ENCODE measurements at regions not wholly inside any gene's neighbourhood (a gene's known extent, or its start where the extent isn't known, plus 50 kb on each side); places are given as distances from the start of the nearest gene placed in this dataset.
"Not testable (repeated sequence)": the region's sequence is repeated elsewhere in the genome, so short reads cannot be mapped to it uniquely, and the experiment has no call there.

DNA sequence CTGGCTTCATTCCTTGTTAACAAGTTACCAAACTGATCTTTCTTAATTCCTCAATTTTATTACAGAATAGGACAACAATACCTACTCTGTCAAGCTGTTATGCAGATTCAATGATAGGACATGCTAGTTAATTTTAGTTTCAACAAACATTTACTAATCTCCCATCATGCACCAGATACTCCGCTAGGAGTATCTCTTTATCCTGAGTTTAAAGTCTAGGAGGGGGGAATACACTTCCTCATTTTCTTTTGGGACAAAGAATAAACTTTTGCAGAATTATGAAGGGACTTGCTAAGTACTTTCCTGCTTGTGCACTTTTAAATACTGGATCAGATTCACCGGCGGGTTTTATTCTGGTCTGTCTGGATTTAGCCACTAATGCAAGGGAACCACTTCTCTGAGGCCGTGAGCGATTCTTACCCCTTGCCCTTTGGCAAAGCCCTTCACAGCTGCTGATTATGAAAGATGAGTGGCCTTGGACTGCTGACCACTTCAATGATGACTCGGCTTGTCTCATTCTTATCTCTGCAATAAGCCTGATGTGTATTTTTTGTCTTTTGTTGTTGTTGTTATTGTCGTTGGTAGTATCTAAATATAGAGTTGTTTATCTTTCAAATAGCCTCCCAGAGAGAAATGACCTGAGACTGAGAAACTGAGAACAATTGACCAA is 73.9 kb downstream of the RMI1 start:
- no peak for DNase-seq

DNA sequence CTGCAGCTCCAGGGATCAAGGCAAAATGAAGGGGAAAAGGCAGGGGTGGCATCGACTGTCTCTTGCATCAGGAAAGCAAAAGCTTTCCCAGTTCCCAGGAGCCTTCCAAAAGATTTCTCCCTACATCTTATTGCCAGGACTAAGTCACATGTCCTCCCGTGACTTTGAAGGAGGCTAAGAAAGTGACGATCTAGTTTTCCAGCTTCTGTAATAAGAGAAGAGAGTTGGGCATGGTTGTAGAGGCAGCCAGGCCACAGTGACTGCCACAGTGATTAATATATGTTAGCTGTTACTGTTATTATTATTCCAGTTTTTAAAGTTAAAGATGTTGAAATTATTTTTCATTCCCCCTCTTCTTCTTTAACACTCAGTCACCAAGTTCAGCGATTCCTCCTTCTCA is 77.1 kb downstream of the RMI1 start:
- DNase-seq = no peak

DNA sequence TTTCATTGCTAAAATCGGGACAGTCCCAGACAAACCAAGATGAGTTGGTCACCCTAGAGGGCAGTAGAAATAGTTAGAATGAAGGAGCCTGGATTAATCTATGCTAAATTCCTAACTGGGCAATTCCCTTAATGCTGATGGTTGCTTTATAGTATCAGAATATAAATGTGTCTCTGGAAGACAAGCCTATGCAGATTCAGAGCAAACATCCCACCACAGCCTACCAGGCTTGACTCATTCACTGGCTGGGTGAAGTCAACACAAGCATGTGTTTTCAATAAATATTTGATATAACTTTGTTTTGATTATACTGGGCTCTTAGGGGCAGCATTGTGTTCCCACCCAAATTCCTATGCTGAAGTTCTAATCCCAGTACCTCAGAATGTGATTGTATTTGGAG is 79.3 kb downstream of the RMI1 start:
- DNase-seq = no peak

DNA sequence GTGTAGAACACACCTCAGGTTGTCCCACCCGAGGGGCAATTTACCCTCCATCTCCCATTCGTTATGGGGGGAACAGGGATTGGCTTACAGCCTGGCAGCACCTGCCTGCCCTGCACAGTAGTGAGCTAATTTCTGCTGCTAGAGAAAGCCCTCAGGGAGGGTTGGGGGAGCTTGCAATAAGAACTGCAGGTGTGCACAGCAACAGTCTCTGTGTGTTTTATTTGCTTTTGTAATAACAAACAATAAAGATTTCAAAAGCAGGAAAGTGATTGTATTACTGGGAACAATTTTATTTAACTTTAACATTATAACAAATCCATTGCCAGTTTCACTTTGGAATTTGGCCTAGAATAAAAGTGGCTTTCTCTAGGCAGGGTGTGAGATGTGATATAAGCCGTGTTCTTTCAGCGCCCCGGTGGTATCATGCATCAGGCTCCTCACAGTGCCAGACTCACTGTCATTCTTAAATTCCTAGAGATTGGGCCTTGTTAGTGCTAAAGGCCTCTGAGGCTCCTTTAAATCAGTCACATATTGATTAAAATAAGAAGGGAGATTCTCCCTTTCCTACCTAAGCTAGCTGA is 81.1 kb downstream of the RMI1 start:
- no peak for DNase-seq

DNA sequence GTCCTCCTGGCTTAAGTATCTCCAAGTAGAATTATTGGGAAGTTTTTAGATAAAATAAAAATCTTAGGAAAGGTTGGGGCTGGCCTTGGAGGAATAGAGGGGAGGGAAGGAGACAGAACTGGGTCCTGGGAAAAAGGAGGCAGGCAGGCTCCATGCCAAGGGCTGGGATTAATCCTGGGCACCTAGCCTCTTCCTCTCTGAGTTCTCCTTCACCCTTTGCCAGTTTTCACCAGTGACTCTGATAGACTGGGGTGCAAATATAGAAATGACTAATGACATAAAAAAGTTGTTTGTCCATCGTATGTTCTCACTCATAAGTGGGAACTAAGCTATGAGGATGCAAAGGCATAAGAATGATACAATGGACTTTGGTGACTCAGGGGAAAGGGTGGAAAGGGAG is 81.9 kb downstream of the RMI1 start:
- no peak for DNase-seq

- no peak for DNase-seq
Measured at GRCh38 chr9:84067821-84068220, 87.2 kb downstream of the RMI1 start.

- DNase-seq = no peak
Measured at GRCh38 chr9:84068872-84069271, 88.3 kb downstream of the RMI1 start.

DNA sequence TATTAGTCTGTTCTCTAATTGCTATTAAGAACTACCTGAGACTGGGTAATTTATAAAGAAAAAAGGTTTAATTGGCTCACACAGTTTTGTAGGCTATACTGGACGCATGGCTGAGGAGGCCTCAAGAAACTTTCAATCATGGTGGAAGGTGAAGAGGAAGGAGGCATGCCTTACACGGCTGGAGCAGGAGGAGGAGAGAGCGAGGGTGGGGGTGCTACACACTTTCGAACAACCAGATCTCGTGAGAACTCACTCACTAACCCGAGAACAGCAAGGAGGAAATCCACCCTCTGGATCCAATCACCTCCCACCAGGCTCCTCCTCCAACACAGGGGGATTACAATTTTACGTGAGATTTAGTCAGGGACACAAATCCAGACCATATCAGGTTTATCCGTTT is 90.0 kb downstream of the RMI1 start:
- no peak for DNase-seq

DNA sequence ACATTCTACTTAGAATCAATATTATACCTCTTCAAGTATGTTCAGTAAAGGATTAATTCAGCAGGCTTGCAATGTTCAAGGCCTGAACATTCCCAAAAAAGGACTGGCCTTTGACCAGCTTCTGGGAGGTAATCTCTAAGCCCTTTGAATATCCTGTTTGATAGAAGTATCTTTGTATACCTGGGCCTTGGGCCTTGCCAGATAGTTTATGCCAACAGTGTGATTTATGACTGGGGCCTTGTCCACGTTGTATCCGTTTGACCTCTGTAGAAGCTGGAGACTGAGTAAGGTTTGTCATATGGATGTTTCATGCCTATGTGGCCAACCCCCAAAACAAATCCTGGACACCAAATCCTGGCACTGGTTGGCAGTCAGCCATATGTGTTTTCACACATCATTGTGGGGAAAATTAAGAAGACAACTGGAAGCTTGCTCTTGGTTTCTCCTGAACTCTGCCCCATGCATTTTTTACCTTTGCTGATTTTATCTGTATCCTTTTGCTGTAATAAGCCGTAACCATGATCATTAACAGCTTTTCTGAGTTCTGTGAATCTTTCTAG is 92.1 kb downstream of the RMI1 start:
- DNase-seq = no peak

DNA sequence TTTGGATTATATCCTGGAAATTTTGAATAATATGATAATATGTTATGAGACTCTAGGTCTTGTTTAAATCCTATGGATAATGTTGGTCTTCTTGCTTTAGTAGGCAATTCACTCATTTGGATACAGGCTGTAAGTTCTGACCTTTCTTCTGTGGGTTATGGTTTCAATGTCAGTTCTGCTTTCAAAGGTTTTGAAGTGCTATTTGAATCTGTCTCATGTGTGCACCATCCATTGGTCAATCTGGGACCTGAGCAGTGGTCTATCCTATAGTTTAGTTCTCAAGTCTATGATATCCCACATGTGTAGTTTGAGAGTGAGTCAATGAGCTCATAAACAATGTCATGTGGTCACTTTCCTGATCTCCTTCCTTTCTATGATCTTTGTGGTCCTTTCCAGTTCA is 94.4 kb downstream of the RMI1 start:
- DNase-seq = no peak

DNA sequence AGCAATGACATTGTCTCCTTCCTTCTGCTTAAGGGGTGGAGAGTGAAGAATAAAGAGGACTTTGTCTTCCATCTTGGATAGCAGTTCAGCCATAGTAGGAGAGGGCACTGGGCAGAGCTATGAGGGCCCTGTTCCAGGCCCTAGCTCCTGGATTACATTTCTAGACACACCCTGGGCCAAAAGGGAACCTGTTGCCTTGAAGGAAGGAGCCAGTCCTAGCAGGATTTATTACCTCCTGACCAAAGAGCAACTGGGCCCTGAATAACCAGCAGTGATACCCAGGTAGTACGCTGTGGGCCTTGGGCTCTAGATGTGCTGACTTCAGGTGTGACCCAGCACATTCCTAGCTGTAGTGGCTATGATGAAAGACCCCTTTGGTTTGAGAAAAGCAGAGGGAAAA is 95.8 kb downstream of the RMI1 start:
- DNase-seq = no peak

DNA sequence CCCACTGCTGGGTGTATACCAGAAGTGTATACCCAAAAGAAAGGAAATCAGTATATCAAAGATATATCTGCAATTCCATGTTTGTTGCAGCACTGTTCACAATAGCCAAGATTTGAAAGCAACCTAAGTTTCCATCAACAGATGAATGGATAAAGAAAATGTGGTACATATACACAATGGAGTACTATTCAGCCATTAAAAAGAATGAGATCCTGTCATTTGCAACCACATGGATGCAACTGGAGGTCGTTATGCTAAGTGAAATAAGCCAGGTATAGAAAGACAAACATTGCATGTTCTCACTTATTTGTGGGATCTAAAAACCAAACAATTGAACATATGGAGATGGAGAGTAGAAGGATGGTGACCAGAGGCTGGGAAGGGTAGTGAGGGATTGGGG is 97.2 kb downstream of the RMI1 start:
- DNase-seq = not testable (repeated sequence)

- DNase-seq = no peak
Measured at GRCh38 chr9:84079994-84080393, 99.4 kb downstream of the RMI1 start.

GRCh38 chr9:84101964-84102632 is 121.5 kb downstream of the RMI1 start:
- no peak for DNase-seq

DNA sequence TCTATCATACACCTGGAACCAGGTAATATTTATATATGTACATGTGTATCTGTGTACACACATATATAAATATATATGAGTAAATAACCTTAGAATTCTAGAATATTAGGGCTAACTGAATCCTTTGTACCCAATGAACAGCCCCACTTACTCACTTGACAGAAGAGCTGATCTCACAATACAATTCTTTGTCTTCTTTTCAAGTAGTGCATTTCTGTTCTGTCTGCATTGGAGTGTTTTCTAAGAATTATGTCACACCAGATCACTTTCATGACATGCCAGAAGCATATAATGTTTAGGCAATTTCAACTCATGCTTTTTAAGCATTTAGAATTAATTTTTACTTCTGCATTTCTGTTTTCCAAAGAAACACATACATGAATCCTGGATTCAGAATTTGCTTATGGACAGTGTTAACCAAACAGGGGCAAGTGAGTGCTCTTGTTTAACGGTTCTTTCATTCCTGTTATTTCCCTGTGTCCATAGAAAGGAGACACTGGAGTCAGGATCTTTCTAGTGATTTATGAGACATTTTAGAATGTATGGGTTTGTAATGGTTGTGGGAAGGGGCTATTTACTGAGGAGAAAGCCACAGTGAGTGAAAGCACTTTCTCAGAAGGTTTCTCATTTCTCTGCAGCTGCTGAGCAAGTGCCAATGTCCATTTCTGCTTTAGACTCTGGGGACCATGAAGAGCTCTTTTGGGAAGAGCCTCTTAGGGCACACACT is 123.2 kb downstream of the RMI1 start:
- no peak for DNase-seq

DNA sequence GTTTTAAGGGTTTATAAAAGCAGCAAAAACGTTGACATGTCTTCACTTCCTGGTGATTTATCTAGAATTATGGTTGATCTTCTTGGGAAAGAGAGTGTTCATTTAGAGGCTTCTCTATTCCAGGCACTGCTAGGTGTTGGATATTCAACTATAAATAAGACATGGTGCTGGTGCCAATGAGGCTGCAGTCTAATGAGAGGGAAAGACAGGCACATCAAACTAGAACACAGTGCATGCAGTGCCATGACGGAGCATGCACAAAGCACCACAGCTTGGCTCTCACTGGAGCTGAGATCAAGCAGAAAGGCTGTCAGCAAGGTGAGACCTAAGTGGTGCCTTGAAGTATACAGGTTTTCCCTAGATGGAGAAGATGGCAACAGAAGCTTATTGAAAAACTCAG is 126.5 kb downstream of the RMI1 start:
- DNase-seq = no peak

- no peak for DNase-seq
Measured at GRCh38 chr9:84107995-84108394, 127.4 kb downstream of the RMI1 start.

GRCh38 chr9:84111726-84112125 is 131.1 kb downstream of the RMI1 start:
- DNase-seq = no peak

GRCh38 chr9:84121991-84122523 is 141.5 kb downstream of the RMI1 start:
- no peak for DNase-seq

DNA sequence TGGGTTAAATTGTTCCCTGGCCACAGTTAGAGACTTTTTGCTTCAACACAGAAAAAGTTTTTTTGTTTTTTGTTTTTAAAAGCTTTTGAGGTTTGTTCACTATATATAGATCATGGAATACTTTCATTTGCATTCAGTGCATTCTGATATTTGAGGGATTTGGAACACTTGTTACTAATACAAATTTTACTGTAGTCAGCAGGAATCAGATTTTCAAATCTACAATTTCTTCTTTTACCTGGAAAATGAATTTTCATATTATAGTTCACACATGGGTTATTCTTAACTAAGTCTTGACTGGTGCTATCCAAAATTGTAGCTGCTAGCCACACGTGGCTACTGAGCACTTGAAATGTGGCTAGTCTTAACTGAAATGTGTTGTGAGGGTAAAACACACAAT is 142.0 kb downstream of the RMI1 start:
- DNase-seq = no peak

GRCh38 chr9:84123648-84124406 is 143.2 kb downstream of the RMI1 start:
- no peak for DNase-seq

DNA sequence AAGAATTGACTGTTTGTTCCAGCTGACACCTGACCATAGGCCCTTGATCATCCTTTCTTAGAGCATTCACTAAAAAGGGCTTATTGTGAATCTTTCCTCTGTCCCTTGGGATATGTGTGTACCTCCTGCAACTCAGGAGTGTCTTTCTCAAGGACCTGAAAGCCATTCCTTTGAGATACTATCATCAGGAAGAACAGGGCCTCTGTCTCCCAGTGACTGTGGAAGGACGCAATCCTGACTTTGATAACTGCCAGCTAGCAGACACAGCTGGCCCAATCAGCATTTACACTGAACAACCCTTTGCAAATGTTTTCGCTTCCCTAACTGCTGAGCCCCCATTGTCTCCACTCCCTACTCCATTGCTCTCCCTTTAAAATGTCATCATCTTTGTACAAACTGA is 144.4 kb downstream of the RMI1 start:
- DNase-seq = no peak

DNA sequence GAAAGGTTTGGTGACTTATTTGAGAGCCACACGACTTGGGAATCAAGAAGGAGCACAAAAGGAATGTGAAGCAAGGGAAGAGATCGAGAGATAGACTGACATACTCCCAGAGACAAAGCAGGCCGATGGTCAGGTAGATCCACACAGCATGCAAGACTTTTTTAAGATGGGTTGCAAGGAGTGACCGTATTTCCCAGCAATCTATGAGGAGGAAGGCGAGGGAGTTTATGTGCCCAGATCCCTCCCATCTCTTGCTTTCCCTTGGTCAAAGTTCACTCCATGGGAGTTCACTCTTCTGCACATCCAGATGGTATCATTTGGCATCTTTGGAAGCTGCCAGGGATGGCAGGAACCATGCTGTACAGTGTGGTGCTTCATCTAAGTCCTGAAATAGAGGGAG is 148.9 kb downstream of the RMI1 start:
- no peak for DNase-seq
